HEK293T (cell line): ENCODE measurements at regions not wholly inside any gene's neighbourhood (a gene's known extent, or its start where the extent isn't known, plus 50 kb on each side); places are given as distances from the start of the nearest gene placed in this dataset.

Experiments
- CTCF ChIA-PET: fragments of 350-600 bp; formaldehyde crosslinking; extraction: SDS; loops from one replicate; lab custom pipeline; 2021; ENCODE audit warnings: antibody characterized with exemption, inconsistent platforms; lab: Yijun Ruan, JAX
- POLR2A ChIA-PET: fragments of 350-600 bp; formaldehyde crosslinking; extraction: SDS; loops from one replicate; lab custom pipeline; 2020; ENCODE audit warnings: antibody characterized with exemption, inconsistent platforms; lab: Yijun Ruan, JAX
- DNase-seq: peaks from one replicate; pipeline ENCODE4 v3.0.0; 2012; ENCODE audit warnings: mixed read lengths; ENCODE audit errors: extremely low spot score
- ARNT ChIP-seq: fragments of 450-650 bp; IDR thresholded peaks from 2 replicates; pipeline ENCODE4 v1.6.1; 2017; ENCODE audit warnings: mild to moderate bottlenecking
- BHLHE40 ChIP-seq: fragments of 450-650 bp; IDR thresholded peaks from 2 replicates; pipeline ENCODE4 v1.6.1; 2016; ENCODE audit warnings: mild to moderate bottlenecking, moderate library complexity, borderline replicate concordance
- CTBP1 ChIP-seq: fragments of 450-650 bp; IDR thresholded peaks from 2 replicates; pipeline ENCODE4 v1.6.1; 2016; ENCODE audit warnings: borderline replicate concordance
- ELF4 ChIP-seq: fragments of 450-650 bp; IDR thresholded peaks from 2 replicates; pipeline ENCODE4 v1.6.1; 2017; ENCODE audit warnings: antibody characterized with exemption
- FOXA1 ChIP-seq: fragments of 450-650 bp; IDR thresholded peaks from 2 replicates; pipeline ENCODE4 v1.6.1; 2016; ENCODE audit warnings: mild to moderate bottlenecking
- FOXK2 ChIP-seq: fragments of 450-650 bp; IDR thresholded peaks from 2 replicates; pipeline ENCODE4 v1.6.1; 2016; ENCODE audit warnings: mild to moderate bottlenecking
- FOXM1 ChIP-seq: fragments of 450-650 bp; IDR thresholded peaks from 2 replicates; pipeline ENCODE4 v1.6.1; 2017; ENCODE audit warnings: mild to moderate bottlenecking, borderline replicate concordance
- HDGF ChIP-seq: fragments of 450-650 bp; IDR thresholded peaks from 2 replicates; pipeline ENCODE4 v1.6.1; 2017; ENCODE audit warnings: antibody characterized with exemption, borderline replicate concordance
- L3MBTL2 ChIP-seq: fragments of 450-650 bp; conservative IDR thresholded peaks from 2 replicates; pipeline ENCODE4 v1.6.1; 2016; ENCODE audit warnings: mild to moderate bottlenecking
- LEF1 ChIP-seq: fragments of 450-650 bp; IDR thresholded peaks from 2 replicates; pipeline ENCODE4 v1.6.1; 2017; ENCODE audit warnings: mild to moderate bottlenecking, borderline replicate concordance
- NFRKB ChIP-seq: fragments of 450-650 bp; IDR thresholded peaks from 2 replicates; pipeline ENCODE4 v1.6.1; 2016; ENCODE audit warnings: mild to moderate bottlenecking, moderate library complexity
- PKNOX1 ChIP-seq: fragments of 450-650 bp; IDR thresholded peaks from 2 replicates; pipeline ENCODE4 v1.6.1; 2016
- SP1 ChIP-seq: fragments of 450-650 bp; IDR thresholded peaks from 2 replicates; pipeline ENCODE4 v1.6.1; 2017
- SUZ12 ChIP-seq: fragments of 450-650 bp; IDR thresholded peaks from 2 replicates; pipeline ENCODE4 v1.6.1; 2016; ENCODE audit warnings: mild to moderate bottlenecking
- TARDBP ChIP-seq: fragments of 450-650 bp; IDR thresholded peaks from 2 replicates; pipeline ENCODE4 v1.6.1; 2016
- ZNF384 ChIP-seq: fragments of 450-650 bp; IDR thresholded peaks from 2 replicates; pipeline ENCODE4 v1.6.1; 2016

- CTCF ChIA-PET: no interaction called here
- no peak for DNase-seq
- POLR2A ChIA-PET: no interaction called here
- no peak for TF ChIP-seq SP1
- no peak for TF ChIP-seq NFRKB
- TF ChIP-seq BHLHE40: no peak
- TF ChIP-seq CTBP1: no peak
- no peak for TF ChIP-seq FOXA1
- no peak for TF ChIP-seq TARDBP
- TF ChIP-seq SUZ12: no peak
- TF ChIP-seq PKNOX1: no peak
- no peak for TF ChIP-seq L3MBTL2
- no peak for TF ChIP-seq FOXK2
- TF ChIP-seq ELF4: no peak
- no peak for TF ChIP-seq FOXM1
- no peak for TF ChIP-seq ARNT
- no peak for TF ChIP-seq LEF1
- no peak for TF ChIP-seq HDGF
- no peak for TF ChIP-seq ZNF384
These were observed 387.3 kb downstream of the LRIG3 start for GRCh38 chr12:58532855-58533608.

GRCh38 chr12:58533652-58534051, 386.7 kb downstream of the LRIG3 start:
- ChIA-PET CTCF (no interaction called here), POLR2A (no interaction called here)
- no peak for DNase-seq
- TF ChIP-seq SUZ12 (no peak), BHLHE40 (no peak), TARDBP (no peak), L3MBTL2 (no peak), SP1 (no peak), PKNOX1 (no peak), LEF1 (no peak), CTBP1 (no peak), FOXA1 (no peak), FOXM1 (no peak), HDGF (no peak), FOXK2 (no peak), ARNT (no peak), NFRKB (no peak), ZNF384 (no peak), ELF4 (no peak)

GRCh38 chr12:58537278-58537677, 383.0 kb downstream of the LRIG3 start:
- no peak for DNase-seq
- ChIA-PET CTCF (no interaction called here), POLR2A (no interaction called here)
- TF ChIP-seq SUZ12 (no peak), ARNT (no peak), CTBP1 (no peak), BHLHE40 (no peak), FOXM1 (no peak), FOXA1 (no peak), SP1 (no peak), ELF4 (no peak), PKNOX1 (no peak), FOXK2 (no peak), NFRKB (no peak), LEF1 (no peak), L3MBTL2 (no peak), TARDBP (no peak), HDGF (no peak), ZNF384 (no peak)

- ChIA-PET CTCF (interaction anchor here (1.7 to 2.4 kb wide), 3 partner anchors 547 to 625 kb away, joined by 5 to 12 read pairs (median 8); no protein-coding TSS in a partner anchor), POLR2A (no interaction called here)
- no peak for DNase-seq
- TF ChIP-seq LEF1 (no peak), FOXM1 (no peak), FOXA1 (no peak)
These were observed 381.0 kb downstream of the LRIG3 start for GRCh38 chr12:58539295-58539694.

- peak; percentile 73 for DNase-seq
- no peak for TF ChIP-seq NFRKB
- no peak for TF ChIP-seq ARNT
- TF ChIP-seq LEF1: no peak
- no peak for TF ChIP-seq ELF4
- TF ChIP-seq FOXA1: no peak
- TF ChIP-seq ZNF384: no peak
- no peak for TF ChIP-seq CTBP1
- no peak for TF ChIP-seq PKNOX1
- no peak for TF ChIP-seq TARDBP
- no peak for TF ChIP-seq L3MBTL2
- no peak for TF ChIP-seq SUZ12
- ChIA-PET POLR2A (no interaction called here), CTCF (interaction anchor here (0.6 to 2.4 kb wide), 14 partner anchors 12 to 624 kb away, joined by 3 to 12 read pairs (median 4); no protein-coding TSS in a partner anchor)
These were observed 379.6 kb downstream of the LRIG3 start for GRCh38 chr12:58540480-58541299.
